ENCODE measurements at regions not wholly inside any gene's neighbourhood (a gene's known extent, or its start where the extent isn't known, plus 50 kb on each side); places are given as distances from the start of the nearest gene placed in this dataset.

- DNase-seq: no peak
These were observed 53.3 kb downstream of the FOXD1 start for GRCh38 chr5:73395256-73395655.

- DNase-seq: no peak
These were observed 54.0 kb downstream of the FOXD1 start for GRCh38 chr5:73394610-73395009.

GRCh38 chr5:73393611-73394489, 54.7 kb downstream of the FOXD1 start:
- DNase-seq: peak; percentile 68

- DNase-seq: no peak
These were observed 55.8 kb downstream of the FOXD1 start for GRCh38 chr5:73392775-73393174.

DNA sequence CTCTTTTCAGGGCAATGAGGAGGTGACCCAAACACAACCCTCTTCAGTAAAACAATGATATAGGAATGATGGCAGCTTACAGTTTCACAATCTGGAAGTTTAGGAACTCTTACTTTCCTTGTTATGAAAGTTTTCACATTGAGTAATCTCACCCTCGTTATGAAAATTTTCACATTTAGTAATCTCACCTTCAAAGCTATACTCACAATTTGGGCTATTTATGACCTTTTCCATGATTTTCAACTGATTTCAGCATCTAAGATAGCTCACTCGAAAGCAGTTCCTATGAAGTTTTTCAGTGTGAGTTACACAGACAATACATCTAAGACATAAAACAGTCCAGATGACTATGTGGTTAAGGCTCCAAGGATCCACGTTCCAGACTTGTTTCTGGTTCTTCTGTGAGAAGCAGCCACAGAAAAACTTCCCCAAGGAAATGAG, 57.1 kb downstream of the FOXD1 start:
- no peak for DNase-seq

DNA sequence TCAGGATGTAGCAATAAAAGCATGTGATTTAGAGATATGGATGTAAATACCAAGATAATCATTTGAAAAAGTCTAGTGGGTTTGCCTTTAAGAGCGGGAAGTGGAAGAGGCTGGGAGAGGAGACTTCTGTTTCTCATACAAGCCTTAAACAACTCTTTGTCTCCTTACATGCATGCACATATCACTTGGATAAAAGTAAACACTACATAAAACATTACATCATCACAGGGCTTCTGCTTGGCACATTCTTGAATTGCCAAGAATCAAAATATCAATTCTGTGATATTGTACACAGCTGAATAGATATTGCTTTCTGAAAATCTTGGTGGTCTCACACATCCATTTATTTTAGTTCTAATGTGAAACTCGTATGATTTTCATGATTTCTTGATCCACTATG, 57.6 kb downstream of the FOXD1 start:
- no peak for DNase-seq

- DNase-seq: no peak
These were observed 59.8 kb downstream of the FOXD1 start for GRCh38 chr5:73388740-73389139.

- DNase-seq: no peak
These were observed 60.3 kb downstream of the FOXD1 start for GRCh38 chr5:73388306-73388684.

DNA sequence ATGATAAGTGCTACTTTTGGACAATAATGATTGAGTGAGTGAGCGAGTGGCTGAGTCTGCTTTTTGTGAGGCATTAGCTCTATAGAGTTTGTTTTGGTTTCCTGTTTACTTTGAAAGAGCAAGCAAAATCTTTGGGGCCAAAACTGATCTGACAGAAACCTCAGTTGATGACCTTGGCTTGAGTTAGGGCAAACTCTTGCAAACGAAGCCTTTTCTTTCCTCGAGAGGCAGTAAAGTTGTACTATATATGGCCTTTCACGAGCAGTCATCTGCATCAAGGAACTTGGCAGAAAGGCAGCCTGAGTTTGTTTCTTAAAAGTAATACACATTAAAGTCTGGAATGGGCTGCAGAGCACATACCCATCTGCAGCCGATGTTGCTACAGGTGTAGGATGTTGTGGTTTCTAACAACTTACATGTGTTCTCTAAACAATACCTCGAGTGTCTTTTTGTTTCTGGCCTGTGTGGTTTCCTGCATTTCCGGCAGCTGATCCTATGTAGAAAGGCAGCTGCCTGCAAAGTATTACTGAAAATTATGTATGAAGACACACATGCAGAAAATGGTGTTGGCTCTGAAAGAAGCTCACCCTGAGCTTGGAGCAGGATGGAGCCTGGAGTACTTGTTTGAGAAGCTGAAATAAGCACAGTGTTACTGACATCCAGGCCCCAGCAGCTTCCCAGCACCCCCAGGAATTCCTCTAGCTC, 60.8 kb downstream of the FOXD1 start:
- no peak for DNase-seq

GRCh38 chr5:73387149-73387591, 61.4 kb downstream of the FOXD1 start:
- DNase-seq: no peak

DNA sequence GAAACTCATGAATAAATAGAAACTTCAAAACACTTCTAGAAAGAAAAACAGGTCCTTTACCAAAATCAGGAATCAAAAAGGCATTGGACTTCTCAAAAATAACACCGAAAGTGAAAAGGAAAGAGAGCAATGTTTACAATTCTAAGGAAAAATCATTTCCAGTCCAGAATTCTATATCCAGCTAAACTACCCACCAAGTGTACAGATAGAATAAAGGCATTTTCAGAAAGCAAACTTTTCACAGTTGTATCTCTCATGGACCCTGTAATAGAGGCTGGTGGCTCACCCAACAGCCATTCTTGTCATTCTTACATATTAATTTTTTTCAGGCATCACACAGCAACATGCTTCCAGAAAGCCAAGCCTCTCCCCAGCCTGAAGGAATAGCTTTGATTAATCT, 63.7 kb downstream of the FOXD1 start:
- DNase-seq: no peak

DNA sequence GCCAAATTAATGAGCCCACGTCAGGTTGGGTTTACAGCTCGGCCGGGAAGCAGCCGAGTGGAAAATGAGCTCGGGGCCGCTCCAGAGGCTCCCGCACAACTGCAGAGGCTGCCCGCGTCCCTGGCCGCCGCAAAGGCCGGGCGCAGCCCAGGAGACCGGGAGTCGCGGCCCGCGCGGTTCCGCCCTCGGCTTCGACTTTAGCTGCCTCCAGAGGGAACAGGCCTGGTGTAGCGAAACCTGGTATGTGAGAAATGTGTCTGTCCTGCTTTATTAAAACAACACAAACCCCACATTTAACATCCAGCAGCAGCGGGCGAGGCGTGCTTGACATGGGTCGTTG, 66.2 kb downstream of the FOXD1 start:
- DNase-seq: no peak

- no peak for DNase-seq
These were observed 66.8 kb downstream of the FOXD1 start for GRCh38 chr5:73381590-73382400.

DNA sequence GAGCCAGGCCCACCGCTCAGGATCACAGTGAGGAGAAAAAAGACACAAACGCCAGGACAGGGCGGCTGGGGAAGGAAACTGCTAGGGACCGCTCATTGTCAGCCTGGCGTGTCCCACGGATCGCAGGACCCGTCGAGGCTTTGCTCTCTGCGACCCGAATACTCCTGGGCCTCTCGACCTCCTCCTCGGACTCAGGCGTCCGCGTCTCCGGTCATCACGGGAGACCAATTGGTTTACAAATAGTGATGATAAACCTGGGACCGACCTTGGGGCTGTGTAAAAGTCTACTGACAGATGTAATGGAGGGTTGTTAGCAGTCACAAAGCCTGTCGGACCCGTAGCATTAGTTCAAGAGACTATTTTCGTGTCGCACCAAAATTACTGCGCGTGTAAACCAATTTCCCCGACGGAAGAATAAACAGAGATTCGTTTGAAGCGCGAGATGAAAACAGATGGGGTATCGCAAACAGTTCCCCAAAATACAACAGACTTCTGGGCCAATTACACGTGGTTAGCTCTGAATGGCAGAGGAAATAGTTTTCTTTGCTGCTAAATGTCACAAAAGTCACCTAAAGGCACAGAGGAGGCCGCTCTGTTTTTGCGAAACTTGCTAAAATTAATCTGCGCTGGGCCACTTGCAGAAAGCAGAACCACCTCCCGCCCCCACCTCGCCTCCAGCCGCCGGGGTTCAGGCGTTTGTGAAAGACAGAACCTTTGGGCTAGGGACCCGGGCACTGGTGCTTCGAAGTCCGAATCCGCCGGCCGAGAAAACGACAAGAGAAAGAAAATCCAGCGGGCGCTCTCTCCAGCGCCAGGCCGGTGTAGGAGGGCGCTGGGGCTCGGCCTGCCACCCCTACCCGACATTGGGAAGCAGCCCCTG, 67.6 kb downstream of the FOXD1 start:
- DNase-seq: no peak

- DNase-seq: no peak
These were observed 68.5 kb downstream of the FOXD1 start for GRCh38 chr5:73380041-73380440.

GRCh38 chr5:73379435-73379834, 69.1 kb downstream of the FOXD1 start:
- DNase-seq: no peak

GRCh38 chr5:73378765-73379164, 69.8 kb downstream of the FOXD1 start:
- no peak for DNase-seq

DNA sequence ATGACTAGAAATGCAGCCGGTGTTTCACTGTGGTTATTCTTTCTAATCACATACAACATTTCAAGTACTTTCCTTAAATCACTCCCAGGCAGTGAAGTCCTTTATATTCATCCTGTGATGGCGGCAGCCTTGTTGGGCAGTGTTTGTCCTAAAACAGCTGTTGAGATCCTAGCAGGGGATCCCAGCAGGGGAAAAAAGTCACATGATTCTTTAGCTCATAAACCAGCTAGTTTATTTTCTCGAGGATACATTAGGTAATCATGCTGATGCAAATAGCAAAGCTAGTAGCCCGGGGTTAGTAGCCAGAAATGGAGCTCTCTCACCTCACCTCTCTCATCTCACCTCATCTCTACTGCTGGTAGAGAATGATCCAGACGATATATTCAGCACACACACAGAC, 70.5 kb downstream of the FOXD1 start:
- peak; percentile 72 for DNase-seq

DNA sequence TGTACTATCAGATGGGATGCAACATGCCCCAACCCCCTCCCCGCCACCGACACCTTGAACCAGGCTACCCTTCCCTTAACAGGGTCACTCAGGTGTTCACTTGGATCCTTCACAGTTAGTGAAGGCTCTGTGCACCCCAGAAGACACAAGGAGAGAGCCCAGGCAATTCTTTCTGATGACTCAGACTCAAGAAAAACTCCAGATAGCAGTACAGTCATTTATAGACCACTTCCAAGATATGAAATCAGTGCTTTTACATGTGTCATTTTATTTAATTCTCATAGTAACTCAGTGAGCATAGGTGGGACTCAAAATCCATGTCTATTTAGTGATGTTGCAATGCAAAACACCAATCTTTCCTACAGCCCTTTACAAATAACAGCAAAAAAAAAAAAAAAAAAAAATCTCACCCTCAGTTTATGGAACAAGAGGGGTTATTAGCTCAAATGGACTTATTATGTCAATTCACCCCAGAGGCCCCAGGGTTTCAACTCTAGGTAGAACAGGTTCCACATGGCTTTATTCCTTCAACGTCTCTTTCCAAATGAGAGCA, 71.9 kb downstream of the FOXD1 start:
- no peak for DNase-seq

GRCh38 chr5:73375949-73376348, 72.6 kb downstream of the FOXD1 start:
- DNase-seq: no peak

DNA sequence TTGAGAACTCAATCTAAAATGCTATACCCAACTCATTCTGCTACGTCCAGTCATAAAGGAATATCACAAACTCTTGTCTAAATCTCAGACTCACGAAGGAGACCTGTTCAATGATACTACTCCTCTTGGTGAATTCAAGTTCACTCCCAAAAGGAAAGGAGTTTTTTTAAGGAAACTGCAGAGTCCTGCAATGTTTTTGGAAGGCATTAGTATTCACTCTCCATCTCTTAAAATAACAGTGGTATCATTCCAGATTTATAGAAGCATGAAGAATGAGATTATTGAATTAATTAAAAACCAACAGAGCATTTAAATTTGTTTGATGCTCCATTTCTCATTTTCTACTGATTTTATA, 73.4 kb downstream of the FOXD1 start:
- DNase-seq: no peak

- DNase-seq: no peak
These were observed 73.9 kb downstream of the FOXD1 start for GRCh38 chr5:73374520-73375190.
